Skin epidermis (tissue), 12 donors: ENCODE measurements at regions not wholly inside any gene's neighbourhood (a gene's known extent, or its start where the extent isn't known, plus 50 kb on each side); places are given as distances from the start of the nearest gene placed in this dataset.

Experiments
- H3K27ac ChIP-seq, 21 experiments: fragments of 200-600 bp; sonication (generic) in 11 of 21; one replicate each; pipeline ENCODE4 v1.5.0; 2020; ENCODE audit warnings: mild to moderate bottlenecking in 3 of 21, inconsistent platforms in 2 of 21, moderate library complexity in 2 of 21
- H3K4me3 ChIP-seq, 7 experiments: fragments of 200-600 bp; sonication (generic) in 2 of 7; one replicate each; pipeline ENCODE4 v1.5.0; 2020; ENCODE audit warnings: inconsistent platforms in 2 of 7, mild to moderate bottlenecking in 2 of 7, moderate library complexity in 1 of 7

- Histone ChIP-seq H3K4me3 (no peak overlapping the region), H3K27ac (no peak overlapping the region)
Observed at GRCh38 chr10:117934477-117934876, 112.3 kb downstream of the RAB11FIP2 start.

- Histone ChIP-seq H3K4me3 (no peak overlapping the region), H3K27ac (peak overlapping the region in 6 of 21 experiments; percentile 13 to 60 (median 30))
Observed at GRCh38 chr10:117936141-117936540, 110.6 kb downstream of the RAB11FIP2 start.

GRCh38 chr10:117936566-117936965, 110.2 kb downstream of the RAB11FIP2 start:
- H3K4me3 ChIP-seq = no peak overlapping the region
- H3K27ac ChIP-seq = peak overlapping the region in 7 of 21 experiments; percentile 13 to 64 (median 38)

- no peak overlapping the region for H3K4me3 ChIP-seq
- H3K27ac ChIP-seq = peak overlapping the region in 6 of 21 experiments; percentile 13 to 64 (median 33)
Observed at GRCh38 chr10:117936976-117937375, 109.8 kb downstream of the RAB11FIP2 start.

DNA sequence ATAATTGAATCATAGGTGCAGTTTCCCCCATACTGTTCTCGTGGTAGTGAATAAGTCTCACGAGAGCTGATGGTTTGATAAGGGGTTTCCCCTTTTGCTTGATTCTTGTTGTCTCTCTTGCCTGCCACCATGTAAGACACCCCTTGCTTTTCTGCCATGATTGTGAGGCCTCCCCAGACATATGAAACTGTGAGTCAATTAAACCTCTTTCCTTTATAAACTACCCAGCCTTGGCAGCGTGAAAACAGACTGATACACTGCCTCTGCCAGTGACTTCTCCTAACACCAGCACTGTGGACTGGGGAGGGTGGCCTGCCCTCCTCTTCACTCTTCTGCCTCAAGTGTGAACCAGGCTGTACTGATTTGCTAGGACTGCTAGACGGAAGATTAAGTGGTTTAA, 108.6 kb downstream of the RAB11FIP2 start:
- H3K27ac ChIP-seq = no peak overlapping the region

GRCh38 chr10:117942226-117942625, 104.5 kb downstream of the RAB11FIP2 start:
- Histone ChIP-seq H3K27ac (no peak overlapping the region), H3K4me3 (no peak overlapping the region)

More for the DNA sequence above, 108.6 kb downstream of the RAB11FIP2 start:
- no peak overlapping the region for H3K4me3 ChIP-seq

- H3K4me3 ChIP-seq = no peak overlapping the region
Observed at GRCh38 chr10:117944676-117945447, 101.9 kb downstream of the RAB11FIP2 start.

DNA sequence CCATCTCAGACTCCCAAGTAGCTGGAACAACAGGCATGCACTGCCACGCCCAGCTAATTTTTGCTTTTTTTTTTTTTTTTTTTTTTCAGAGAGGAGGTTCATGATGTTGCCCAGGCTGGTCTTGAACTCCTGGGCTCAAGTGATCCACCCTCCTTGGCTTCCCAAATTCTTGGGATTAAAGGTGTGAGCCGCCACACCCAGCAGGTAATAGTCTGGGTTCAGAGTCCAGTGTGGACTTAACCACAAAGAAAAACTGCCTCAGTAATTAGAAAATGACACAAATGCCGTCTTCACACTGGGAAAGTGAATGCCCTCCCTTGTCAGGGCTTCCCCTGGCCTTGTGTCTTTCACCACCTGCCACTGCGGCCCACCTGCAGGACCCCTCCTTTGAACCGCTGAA, 101.1 kb downstream of the RAB11FIP2 start:
- no peak overlapping the region for H3K4me3 ChIP-seq
- H3K27ac ChIP-seq = no peak overlapping the region

More at GRCh38 chr10:117944676-117945447, 101.9 kb downstream of the RAB11FIP2 start:
- H3K27ac ChIP-seq = no peak overlapping the region

GRCh38 chr10:117946525-117947070, 100.1 kb downstream of the RAB11FIP2 start:
- H3K27ac ChIP-seq = no peak overlapping the region
- H3K4me3 ChIP-seq = no peak overlapping the region

- H3K4me3 ChIP-seq = no peak overlapping the region
- no peak overlapping the region for H3K27ac ChIP-seq
Observed at GRCh38 chr10:117948493-117948892, 98.2 kb downstream of the RAB11FIP2 start.

GRCh38 chr10:117950408-117950807, 96.3 kb downstream of the RAB11FIP2 start:
- Histone ChIP-seq H3K4me3 (no peak overlapping the region), H3K27ac (no peak overlapping the region)
